ENCODE measurements at regions not wholly inside any gene's neighbourhood (a gene's known extent, or its start where the extent isn't known, plus 50 kb on each side); places are given as distances from the start of the nearest gene placed in this dataset.

DNA sequence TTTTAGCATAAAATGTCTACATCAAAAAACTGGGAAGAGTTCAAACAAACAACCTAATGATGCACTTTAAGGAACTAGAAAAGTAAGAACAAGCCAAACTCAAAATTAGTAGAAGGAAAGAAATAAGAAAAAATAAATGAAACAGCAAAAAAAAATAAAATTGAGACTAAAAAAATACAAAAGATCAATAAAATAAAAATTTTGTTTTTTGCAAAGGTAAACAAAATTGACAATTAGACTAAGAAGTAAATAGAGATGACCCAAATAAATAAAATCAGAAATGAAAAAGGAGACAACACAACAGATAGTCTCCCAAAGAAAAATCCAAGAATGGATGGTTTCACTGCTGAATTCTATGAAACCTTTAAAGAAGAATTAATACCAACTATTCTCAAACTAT, 89.6 kb upstream of the MME start:
- H3K36me3 Mint-ChIP-seq: no peaks in the 10 kb centered on the region
- H3K9me3 Mint-ChIP-seq: no peaks in the 10 kb centered on the region
- no peak overlapping the region for H3K27ac Mint-ChIP-seq
- H3K4me1 Mint-ChIP-seq: no peaks in the 10 kb centered on the region
- H3K27me3 Mint-ChIP-seq: no peaks in the 10 kb centered on the region
- no peak overlapping the region for H3K4me3 Mint-ChIP-seq
- no peak for DNase-seq

DNA sequence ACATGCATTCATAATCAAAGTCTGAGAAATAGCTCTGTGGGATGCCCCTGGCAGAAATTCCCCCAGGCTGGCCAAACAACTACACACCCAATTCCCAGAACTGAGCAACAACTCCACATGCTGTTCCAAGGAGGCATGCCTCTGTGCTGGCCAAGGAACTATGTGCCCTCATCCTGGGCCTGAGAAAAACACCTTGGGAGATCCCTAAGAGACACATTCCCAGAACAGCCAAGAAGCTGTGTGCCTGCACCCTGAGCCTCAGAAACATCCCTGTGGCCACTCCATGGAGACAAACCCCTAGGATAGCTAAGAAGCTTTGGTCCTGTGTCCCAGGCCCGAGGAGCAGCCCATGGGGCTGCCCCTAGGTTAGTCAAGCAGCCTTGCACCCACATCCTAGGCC, 92.3 kb upstream of the MME start:
- Mint-ChIP-seq H3K4me3 (no peak overlapping the region), H3K4me1 (no peaks in the 10 kb centered on the region), H3K9me3 (no peaks in the 10 kb centered on the region), H3K36me3 (no peaks in the 10 kb centered on the region), H3K27me3 (no peaks in the 10 kb centered on the region), H3K27ac (no peak overlapping the region)
- DNase-seq: no peak

DNA sequence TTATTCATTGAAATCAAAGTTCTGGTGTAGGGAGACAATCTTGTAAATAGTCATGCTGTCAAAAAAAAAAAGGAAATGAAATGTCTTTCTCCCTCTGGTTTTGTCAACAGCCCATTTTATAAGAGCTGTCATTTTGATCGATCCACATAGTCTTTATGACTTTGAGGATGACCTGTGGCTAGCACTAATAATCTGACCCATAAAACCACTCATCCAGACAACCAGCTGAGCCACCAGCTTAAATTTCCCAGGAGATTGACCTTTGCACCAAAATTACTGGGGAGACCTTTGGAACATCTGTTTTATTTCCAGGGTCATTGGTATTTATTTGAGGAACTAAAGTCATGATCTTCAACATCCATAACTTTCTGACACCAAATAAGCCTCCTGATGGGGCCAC, 98.5 kb upstream of the MME start:
- Mint-ChIP-seq H3K36me3 (no peaks in the 10 kb centered on the region), H3K9me3 (no peaks in the 10 kb centered on the region), H3K27me3 (no peaks in the 10 kb centered on the region), H3K4me3 (no peak overlapping the region), H3K27ac (no peak overlapping the region), H3K4me1 (no peaks in the 10 kb centered on the region)
- DNase-seq: no peak

DNA sequence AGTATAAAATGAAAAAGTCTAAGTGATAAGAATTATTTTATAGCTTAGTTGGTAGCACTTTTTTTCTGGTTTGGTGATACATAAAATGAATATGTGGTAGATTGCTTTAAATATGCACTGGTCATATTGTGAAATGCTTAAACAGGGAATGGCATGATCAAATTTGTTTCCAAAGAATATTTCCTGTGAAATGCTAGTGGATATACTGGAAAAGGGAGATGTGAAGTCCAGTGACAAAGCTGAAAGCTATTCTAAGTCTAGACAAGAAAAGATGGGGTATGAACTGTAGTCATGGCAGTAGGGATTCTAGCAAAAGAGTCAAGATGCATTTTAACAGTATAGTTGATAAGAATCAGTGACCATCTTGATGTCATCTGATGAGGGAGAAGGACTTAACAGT, 98.9 kb upstream of the MME start:
- no peaks in the 10 kb centered on the region for H3K4me1 Mint-ChIP-seq
- no peak for DNase-seq
- no peak overlapping the region for H3K4me3 Mint-ChIP-seq
- H3K27me3 Mint-ChIP-seq: no peaks in the 10 kb centered on the region
- H3K27ac Mint-ChIP-seq: no peak overlapping the region
- no peaks in the 10 kb centered on the region for H3K36me3 Mint-ChIP-seq
- no peaks in the 10 kb centered on the region for H3K9me3 Mint-ChIP-seq

DNA sequence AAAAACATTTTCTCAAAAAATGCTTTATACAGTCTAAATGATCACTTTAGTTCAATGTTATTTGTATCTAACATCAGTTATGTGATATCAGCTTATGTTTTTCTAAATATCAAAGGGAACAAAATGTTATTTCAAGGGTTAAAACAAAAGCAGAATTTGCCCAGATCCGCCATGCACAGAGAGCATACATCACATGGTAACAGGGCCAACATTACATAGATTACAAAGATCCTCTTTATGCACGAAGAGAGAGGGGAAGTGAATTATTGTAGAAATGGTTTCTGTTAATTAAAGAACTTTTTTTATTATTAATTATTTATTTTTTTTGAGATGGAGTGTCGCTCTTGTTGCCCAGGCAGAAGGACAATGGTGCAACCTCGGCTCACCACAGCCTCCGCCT, 100.8 kb upstream of the MME start:
- H3K4me3 Mint-ChIP-seq: no peak overlapping the region
- H3K4me1 Mint-ChIP-seq: no peaks in the 10 kb centered on the region
- H3K9me3 Mint-ChIP-seq: no peaks in the 10 kb centered on the region
- H3K27ac Mint-ChIP-seq: no peak overlapping the region
- H3K36me3 Mint-ChIP-seq: no peaks in the 10 kb centered on the region
- H3K27me3 Mint-ChIP-seq: no peaks in the 10 kb centered on the region
- no peak for DNase-seq

DNA sequence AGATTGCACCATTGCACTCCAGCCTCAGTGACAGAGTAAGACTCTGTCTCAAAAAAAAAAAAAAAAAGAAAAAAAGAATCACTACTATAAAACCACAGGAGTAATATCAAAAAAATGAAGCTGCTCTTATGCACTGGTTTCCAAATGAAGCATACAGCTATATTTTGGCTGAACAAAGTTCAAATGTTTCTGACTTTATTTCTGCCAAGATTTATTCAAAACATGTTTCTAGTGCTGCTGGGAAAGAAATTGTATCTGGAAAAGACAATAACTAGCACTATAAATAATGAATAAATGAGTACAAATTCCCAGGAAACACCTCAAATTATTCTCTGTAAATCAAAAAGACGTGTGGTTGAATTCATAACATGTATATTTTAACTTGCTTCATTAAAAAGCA, 102.5 kb upstream of the MME start:
- no peaks in the 10 kb centered on the region for H3K36me3 Mint-ChIP-seq
- DNase-seq: no peak
- no peak overlapping the region for H3K27ac Mint-ChIP-seq
- H3K27me3 Mint-ChIP-seq: no peaks in the 10 kb centered on the region
- no peaks in the 10 kb centered on the region for H3K9me3 Mint-ChIP-seq
- no peak overlapping the region for H3K4me3 Mint-ChIP-seq
- no peaks in the 10 kb centered on the region for H3K4me1 Mint-ChIP-seq

DNA sequence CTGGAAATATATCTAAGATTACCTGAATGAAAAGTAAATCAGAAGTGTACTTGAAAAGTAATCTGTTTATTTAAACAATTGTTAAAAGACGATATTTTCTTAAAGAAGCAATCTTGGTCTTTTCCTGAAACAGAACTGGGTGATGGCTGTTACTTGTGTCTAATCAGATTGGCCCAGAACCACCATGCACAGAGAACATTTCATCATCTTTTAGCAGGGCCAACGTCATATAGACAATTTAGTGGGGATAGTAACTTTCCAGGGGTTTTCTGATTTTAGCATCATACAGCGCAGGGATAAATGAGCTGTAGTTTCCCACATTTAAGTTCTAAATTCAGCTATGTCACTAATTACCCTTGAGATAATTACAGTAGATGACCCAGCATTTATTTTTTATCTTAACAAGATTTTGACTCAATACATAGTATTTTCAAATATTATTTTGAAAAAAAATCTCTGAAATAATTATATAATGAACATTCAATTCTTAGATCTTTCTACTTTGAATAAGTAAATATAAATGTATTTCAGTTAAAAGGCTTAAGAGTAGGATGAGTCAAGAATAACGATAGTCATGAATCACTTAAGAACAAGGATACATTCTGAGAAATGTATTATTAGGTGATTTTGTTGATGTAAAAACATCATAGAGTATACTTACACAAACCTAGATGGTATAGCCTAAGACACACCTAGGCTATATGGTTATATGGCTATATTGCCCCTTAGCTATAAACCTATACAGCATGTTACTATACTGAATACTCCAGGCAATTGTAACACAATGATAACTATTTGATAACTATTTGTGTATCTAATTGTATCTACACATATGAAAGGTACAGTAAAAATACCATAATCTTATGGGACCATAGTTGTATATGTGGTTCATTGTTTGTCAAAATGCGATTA, 103.8 kb upstream of the MME start:
- Mint-ChIP-seq H3K27ac (no peak overlapping the region), H3K27me3 (no peaks in the 10 kb centered on the region), H3K4me1 (no peaks in the 10 kb centered on the region), H3K4me3 (no peak overlapping the region), H3K36me3 (no peaks in the 10 kb centered on the region), H3K9me3 (no peaks in the 10 kb centered on the region)
- no peak for DNase-seq

DNA sequence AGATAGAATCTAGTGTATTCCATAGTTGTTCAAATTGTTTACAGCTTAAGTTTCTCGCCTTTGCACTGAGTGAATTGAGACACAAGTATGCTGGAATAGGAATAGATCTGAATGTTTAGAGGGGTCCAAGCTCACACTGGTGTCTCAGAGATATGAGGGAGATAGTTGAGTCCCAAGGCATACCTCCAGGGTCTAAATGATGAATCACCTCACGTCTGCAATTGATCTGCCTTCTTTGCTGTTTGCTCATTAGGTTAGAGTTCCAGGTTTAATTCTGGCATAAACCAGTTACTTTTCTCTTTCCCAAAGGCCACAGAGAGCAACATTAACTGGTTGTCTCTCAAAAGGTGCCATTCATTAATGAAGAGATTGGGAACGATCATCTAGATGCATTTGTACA, 106.3 kb upstream of the MME start:
- Mint-ChIP-seq H3K9me3 (no peaks in the 10 kb centered on the region), H3K27me3 (no peaks in the 10 kb centered on the region), H3K4me3 (no peak overlapping the region), H3K27ac (no peak overlapping the region), H3K36me3 (no peaks in the 10 kb centered on the region), H3K4me1 (no peaks in the 10 kb centered on the region)
- no peak for DNase-seq

DNA sequence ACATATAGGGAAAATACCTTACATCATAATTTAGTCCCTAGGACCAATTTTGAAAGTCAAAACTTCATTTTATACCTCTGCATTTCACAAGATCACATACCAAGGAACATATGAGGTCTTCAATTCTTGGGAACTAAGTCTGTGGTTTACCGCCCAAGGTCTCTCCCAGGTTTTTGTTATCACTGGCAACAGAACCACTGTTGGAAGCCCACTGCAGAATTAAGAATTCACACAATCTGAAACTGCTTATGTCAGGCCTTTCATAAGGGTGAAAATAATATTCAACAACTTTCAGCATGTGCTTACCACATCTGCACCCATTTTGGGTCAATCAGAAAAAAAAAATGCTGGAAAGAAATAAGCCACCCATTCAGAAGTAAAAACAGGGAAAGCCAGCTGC, 107.2 kb upstream of the MME start:
- no peak for DNase-seq
- H3K4me1 Mint-ChIP-seq: no peaks in the 10 kb centered on the region
- H3K36me3 Mint-ChIP-seq: no peaks in the 10 kb centered on the region
- H3K27me3 Mint-ChIP-seq: no peaks in the 10 kb centered on the region
- H3K4me3 Mint-ChIP-seq: no peak overlapping the region
- no peak overlapping the region for H3K27ac Mint-ChIP-seq
- no peaks in the 10 kb centered on the region for H3K9me3 Mint-ChIP-seq

DNA sequence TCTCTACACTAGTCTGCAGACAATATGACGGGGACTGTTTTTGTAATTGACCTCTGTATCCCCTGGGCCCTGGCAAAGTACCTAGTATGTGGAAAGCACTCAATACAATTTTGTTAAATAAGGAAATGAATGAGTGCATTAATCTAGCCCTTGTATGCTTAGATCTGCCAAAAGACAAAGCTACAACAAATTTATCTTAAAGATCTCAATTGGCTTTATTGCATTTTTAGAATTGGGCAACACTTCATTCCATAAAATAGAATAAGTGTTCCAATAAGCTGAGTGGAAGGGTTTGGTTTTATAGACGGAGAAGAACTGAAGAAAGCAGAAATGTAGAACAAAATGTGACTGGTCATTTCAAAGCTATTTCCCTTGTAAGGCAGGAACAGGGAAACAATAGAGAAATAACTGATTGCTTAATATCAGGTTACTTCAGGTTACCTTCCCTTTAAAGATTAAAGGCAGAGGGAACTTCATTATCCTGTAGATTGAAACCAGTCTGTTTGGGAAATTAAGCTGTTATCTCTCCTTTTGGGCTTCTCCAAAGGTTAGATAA, 108.3 kb upstream of the MME start:
- H3K4me1 Mint-ChIP-seq: no peaks in the 10 kb centered on the region
- no peak overlapping the region for H3K4me3 Mint-ChIP-seq
- no peaks in the 10 kb centered on the region for H3K36me3 Mint-ChIP-seq
- no peak for DNase-seq
- no peak overlapping the region for H3K27ac Mint-ChIP-seq
- H3K27me3 Mint-ChIP-seq: no peaks in the 10 kb centered on the region
- no peaks in the 10 kb centered on the region for H3K9me3 Mint-ChIP-seq

DNA sequence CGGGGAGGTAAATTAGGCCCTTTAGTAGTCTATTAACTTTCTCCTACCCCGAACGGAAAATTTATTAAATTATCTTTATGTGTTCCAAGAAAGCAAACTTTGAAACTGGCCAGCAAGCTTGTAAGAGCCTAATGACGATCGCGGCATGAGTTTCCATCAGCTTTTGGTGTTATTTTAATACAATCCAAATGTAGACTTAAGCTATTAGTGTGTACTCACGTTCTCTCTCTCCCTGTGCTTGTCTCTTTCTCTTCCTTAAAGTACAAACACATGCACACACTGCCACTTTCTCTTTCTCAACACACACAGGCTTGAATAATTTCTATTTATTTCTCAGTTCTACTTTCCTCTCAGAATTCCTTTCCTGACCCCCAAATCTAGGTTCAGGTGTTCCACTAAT, 108.8 kb upstream of the MME start:
- Mint-ChIP-seq H3K27me3 (no peaks in the 10 kb centered on the region), H3K27ac (no peak overlapping the region), H3K9me3 (no peaks in the 10 kb centered on the region), H3K4me1 (no peaks in the 10 kb centered on the region), H3K36me3 (no peaks in the 10 kb centered on the region), H3K4me3 (no peak overlapping the region)
- DNase-seq: no peak

DNA sequence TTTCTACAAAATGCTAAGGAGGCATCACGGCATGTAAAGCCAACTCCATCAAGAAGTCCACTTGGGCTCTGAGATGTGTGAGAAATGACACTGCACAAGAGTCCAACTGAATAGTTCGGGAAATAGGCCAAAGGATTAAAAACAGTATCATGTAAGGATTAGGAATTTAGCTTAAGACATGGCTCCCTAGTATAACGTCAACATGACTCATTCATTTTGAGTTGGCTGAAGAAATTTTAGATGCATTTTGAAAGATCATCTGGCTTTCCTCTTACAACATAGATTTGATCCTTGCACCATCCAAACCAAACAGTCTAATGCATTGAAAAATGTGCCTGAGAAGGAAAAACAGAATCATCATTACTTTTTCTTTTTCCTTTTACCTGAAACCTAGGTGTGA, 109.3 kb upstream of the MME start:
- DNase-seq: no peak
- Mint-ChIP-seq H3K27ac (no peak overlapping the region), H3K36me3 (no peaks in the 10 kb centered on the region), H3K9me3 (no peaks in the 10 kb centered on the region), H3K4me1 (no peaks in the 10 kb centered on the region), H3K4me3 (no peak overlapping the region), H3K27me3 (no peaks in the 10 kb centered on the region)

DNA sequence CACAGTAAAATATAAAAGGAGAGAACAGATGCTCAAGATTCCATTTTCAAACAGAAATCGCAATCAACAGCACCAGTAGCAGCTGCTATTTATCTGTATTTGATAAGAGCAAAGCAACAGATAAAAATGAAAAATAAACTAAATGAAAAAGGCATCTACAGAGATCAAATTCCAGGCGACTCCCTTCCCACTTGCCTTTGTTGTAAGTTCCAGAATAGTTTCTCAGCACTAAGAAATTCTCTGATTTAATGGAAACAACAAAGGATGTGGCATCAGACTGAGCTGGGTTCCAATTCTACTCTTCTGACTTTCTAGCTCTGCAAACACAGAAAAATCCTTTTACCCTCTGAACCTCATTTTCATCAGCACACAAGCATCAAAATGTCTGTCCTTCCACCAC, 110.8 kb upstream of the MME start:
- Mint-ChIP-seq H3K9me3 (no peaks in the 10 kb centered on the region), H3K27ac (no peak overlapping the region), H3K27me3 (no peaks in the 10 kb centered on the region), H3K4me1 (no peaks in the 10 kb centered on the region), H3K36me3 (no peaks in the 10 kb centered on the region), H3K4me3 (no peak overlapping the region)
- no peak for DNase-seq

DNA sequence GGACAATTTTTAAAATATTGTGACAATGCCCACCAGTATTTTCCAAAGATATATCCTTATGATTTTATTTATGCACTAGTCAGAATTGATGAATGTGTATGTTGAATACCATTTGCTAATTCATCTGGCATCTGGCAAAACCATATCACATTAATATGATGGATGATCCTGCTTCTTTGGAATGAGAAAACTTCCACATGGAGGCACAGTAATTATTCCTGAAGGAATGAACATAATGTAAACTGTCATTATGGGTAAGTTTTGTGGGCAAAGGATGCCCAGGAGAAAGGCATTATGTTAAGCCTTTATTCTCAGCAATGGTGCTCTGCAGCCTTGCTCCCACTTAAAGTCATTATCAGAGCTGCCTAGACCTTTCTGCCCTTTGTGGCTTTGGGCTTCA, 113.0 kb upstream of the MME start:
- DNase-seq: no peak
- Mint-ChIP-seq H3K4me1 (no peaks in the 10 kb centered on the region), H3K27me3 (no peaks in the 10 kb centered on the region), H3K4me3 (no peak overlapping the region), H3K9me3 (no peaks in the 10 kb centered on the region), H3K27ac (no peak overlapping the region), H3K36me3 (no peaks in the 10 kb centered on the region)

DNA sequence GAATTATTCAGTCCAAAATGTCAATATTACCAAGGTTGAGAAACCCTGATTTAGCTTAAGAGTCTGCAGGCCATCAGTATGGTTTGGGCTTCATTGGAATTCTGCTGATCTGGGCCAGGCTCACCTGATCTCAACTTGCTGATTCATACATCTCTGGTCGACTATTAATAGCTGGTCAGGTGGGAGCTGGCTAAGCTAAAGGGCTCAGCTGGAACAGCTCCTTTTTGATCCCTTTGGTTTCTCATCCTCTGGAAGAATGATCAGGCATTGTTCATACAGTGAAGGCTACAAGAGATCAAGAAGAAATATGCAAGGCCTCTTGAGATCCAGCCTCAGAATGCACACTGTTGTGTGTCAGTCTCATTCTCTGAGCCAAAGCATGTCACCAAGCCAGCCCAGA, 123.3 kb upstream of the MME start:
- DNase-seq: no peak

DNA sequence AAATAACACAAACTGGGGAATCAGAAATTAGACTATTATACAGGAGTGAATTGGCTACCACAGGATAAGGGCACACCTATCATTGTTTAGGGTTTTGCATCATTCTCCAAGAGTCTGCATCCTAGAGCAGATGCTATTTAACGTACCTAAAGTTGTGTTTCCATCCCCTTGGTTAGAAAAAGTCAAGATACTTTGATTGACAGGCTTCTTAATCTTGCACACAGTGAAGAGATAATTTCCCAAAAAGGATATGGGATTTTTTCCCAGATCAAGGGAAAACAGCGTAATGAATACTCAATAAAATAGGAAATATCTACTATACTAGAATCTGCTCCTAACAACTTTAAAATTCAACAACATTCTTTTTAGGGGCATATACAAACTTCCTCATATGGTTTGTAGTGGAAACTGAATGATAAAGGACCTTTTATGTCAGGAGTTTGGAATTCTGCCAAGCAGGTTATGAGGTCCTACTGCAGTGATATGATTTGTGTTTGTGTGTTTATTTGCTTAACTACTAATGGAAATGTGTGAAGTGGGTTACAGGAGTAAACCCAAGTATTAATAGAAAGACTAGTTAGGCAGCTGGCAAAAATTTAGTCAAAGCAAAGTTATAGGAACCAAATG, 124.1 kb upstream of the MME start:
- H3K36me3 Mint-ChIP-seq: no peaks in the 10 kb centered on the region
- DNase-seq: no peak
- H3K4me1 Mint-ChIP-seq: no peaks in the 10 kb centered on the region
- H3K27ac Mint-ChIP-seq: no peak overlapping the region
- no peaks in the 10 kb centered on the region for H3K27me3 Mint-ChIP-seq
- no peak overlapping the region for H3K4me3 Mint-ChIP-seq
- peaks cover 5% of the 10 kb centered on the region for H3K9me3 Mint-ChIP-seq

More for the DNA sequence above, 123.3 kb upstream of the MME start:
- Mint-ChIP-seq H3K27ac (no peak overlapping the region), H3K27me3 (no peaks in the 10 kb centered on the region), H3K36me3 (no peaks in the 10 kb centered on the region), H3K4me1 (no peaks in the 10 kb centered on the region), H3K9me3 (no peaks in the 10 kb centered on the region), H3K4me3 (no peak overlapping the region)

Measured in activated naive CD8-positive, alpha-beta T cell treated with anti-CD3 and anti-CD28 coated beads for 36 hours (primary cell).